ENCODE measurements at regions not wholly inside any gene's neighbourhood (a gene's known extent, or its start where the extent isn't known, plus 50 kb on each side); places are given as distances from the start of the nearest gene placed in this dataset.
"Not testable (repeated sequence)": the region's sequence is repeated elsewhere in the genome, so short reads cannot be mapped to it uniquely, and the experiment has no call there.

DNA sequence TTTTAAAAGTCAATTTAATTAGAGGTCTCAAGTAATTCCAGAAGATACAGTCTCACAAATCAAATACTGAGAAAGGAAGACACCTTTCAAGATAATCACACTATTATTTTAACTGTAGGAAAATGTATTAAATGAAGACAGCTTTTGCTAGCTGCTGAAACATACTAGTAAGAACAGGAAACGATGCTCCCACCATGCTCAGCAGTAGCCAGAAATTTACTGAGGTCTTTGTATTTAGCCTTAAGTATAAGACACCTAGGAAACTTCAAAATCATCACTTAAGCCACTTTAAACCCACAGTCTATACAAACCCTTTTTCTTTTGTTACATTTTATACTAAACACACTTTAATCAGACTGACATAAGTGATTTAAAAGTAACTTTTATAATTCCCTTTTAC, 72.7 kb upstream of the NPIPB12 start:
- not testable (repeated sequence) for ATAC-seq (ENCODE audit: low FRiP score); DNase-seq (ENCODE audit: low spot score)

- not testable (repeated sequence) for DNase-seq (ENCODE audit: low spot score); ATAC-seq (ENCODE audit: low FRiP score)
These were observed 75.6 kb upstream of the NPIPB12 start for GRCh38 chr16:29581764-29582163.

GRCh38 chr16:29591919-29592318, 71.1 kb upstream of the SPN start:
- not testable (repeated sequence) for ATAC-seq (ENCODE audit: low FRiP score); DNase-seq (ENCODE audit: low spot score)

DNA sequence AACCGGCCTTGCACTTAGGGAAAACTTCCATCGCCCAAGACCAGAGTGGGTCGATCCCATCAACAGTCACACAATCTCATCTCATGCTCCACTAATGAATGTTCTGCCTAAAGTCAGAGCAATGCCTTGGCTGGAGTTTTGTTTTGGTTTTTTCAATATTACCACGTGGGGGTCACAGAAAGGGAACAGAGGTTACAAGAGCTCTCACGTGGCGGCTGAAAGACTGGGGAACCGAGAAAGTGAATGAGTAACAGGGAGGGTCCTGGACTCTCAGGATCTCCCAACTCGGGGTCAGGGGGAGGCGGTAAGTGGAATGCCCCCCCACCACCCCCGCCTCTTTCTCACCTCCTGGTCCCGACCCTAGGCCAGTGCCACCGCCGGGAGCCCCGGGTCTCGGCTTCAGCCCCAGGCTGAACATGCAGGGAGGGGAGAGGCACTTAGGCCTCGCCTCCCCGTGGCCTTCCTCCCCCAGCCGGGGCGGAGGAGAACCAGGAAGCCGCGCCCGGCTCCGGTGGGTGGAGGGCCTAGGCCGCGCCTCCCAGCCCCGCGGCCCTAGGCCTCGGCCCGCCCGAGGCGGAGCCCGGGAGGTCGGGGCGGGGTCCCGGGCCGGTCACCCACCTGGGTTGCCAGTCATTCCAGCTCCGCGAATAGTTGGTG, 68.7 kb upstream of the SPN start:
- peak; percentile 80 for ATAC-seq (ENCODE audit: low FRiP score)
- DNase-seq (ENCODE audit: low spot score) = not testable (repeated sequence)

DNA sequence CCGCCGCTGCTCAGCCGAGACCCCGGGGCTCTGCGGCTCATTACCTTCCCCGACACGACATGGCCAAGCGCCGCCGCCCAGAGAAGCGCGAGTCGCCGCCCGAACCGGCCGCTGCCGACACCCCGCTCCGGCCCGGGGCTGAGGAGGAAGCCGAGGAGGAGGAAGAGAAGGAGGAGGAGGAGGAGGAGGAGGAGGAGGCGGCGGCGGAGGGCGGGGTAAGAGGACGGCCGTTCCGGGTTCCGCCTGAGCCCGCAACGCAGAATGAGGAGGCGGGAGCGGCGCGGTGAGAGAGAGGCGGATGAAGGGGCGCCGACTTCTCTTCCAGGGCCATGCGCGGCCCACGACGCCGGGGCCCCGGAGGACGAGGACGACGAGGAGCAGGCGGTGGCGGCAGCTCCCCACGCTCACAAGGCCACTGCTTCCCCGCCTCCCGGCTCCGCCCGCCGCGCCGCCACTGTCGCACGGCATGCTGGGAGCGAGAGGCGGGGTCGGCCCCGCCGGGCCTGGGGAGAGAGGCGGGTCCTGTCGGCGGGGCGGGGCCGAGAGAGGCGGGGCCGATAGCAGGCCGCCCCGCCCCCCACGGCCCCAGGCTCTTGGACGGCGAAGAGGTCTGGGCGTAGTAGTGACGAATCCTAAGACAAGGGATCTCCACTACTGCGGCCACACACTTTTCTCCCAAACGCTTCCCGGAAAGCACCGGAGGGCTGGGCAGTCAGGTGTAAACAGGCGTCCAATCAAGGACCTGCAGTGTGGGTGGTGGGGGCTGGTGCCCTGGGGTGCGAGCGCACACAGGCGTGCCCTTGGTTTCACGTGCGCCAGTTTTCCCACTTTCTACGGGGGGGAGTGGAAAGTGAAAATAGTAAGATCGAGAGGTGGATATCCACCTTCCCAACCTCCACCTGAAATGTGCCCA, 67.9 kb upstream of the SPN start:
- ATAC-seq (ENCODE audit: low FRiP score) (peak; percentile 97), DNase-seq (ENCODE audit: low spot score) (peak; percentile 82)

DNA sequence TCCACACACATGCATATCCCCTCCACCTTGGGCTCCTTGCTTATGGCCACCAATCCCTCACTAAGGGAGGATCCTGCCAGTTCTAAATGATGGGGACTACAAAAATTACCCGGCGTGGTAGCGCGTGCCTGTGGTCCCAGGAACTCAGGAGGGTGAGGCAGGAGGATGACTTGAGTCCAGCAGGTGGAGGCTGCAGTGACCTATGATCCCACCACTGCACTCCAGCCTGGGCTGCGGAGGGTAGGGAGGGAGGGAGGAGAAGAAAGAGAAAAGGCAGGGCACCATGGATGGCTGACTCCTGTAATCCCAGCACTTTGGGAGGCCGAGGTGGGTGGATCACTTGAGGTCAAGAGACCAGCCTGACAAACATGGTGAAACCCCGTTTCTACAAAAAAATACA, 66.0 kb upstream of the SPN start:
- not testable (repeated sequence) for ATAC-seq (ENCODE audit: low FRiP score); DNase-seq (ENCODE audit: low spot score)

DNA sequence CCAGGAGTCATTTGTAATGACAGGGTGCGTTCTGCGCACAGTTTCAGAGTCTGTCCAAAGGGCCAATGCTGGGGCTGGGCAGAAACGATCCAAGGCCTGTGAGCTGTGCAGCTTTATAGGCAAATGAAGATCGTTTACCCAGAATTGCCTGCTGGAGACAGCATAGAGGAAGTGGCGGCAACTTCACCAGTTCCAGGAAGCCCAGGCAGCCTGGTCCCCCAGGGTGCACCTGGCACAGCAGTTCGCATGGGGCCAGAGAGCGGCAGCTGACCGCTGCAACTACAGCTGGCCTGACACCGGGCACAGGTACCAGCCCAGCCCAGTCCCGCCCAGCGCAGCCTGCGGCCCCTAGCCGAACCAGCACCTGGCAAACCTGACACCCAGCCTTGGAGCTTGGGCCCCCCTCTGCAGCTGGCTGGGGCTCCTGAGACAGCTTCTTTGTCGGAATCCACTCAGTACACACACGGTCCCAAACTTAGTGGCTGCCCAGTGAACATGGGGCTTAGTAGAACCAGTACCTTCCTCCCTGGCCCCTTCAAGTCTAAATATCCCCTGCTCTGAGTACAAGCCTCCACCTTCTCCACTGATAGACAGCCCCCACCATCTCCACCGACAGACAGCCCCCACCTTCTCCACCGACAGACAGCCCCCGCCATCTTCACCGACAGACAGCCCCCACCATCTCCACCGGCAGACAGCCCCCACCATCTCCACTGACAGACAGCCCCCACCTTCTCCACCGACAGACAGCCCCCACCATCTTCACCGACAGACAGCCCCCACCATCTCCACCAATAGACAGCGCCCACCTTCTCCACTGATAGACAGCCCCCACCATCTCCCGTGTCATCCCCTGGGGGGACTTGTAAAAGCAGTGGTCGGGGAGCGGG, 62.7 kb upstream of the SPN start:
- DNase-seq (ENCODE audit: low spot score); ATAC-seq (ENCODE audit: low FRiP score): not testable (repeated sequence)

DNA sequence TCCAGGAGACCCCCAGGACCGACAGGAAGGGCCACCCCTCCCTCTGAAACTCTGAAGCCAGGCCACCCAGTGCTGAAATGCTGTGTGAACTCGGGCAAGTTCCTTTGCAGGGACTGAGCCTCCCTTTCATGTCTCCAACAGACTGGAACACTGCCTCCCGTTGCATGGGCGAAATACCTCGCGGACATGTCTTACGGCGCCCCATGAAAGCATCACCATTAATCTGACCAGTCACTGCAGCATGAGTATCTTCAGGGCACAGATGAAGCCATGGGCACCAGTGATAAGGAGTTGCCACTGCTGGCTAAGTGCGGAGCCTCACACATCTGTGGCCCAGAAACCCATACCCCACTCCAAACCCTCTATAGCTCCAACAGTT, 60.8 kb upstream of the SPN start:
- not testable (repeated sequence) for DNase-seq (ENCODE audit: low spot score); ATAC-seq (ENCODE audit: low FRiP score)

GRCh38 chr16:29602683-29603088, 60.4 kb upstream of the SPN start:
- not testable (repeated sequence) for DNase-seq (ENCODE audit: low spot score); ATAC-seq (ENCODE audit: low FRiP score)

- DNase-seq (ENCODE audit: low spot score); ATAC-seq (ENCODE audit: low FRiP score): not testable (repeated sequence)
These were observed 58.2 kb upstream of the SPN start for GRCh38 chr16:29604631-29605549.

GRCh38 chr16:29605593-29606205, 57.3 kb upstream of the SPN start:
- not testable (repeated sequence) for ATAC-seq (ENCODE audit: low FRiP score); DNase-seq (ENCODE audit: low spot score)

DNA sequence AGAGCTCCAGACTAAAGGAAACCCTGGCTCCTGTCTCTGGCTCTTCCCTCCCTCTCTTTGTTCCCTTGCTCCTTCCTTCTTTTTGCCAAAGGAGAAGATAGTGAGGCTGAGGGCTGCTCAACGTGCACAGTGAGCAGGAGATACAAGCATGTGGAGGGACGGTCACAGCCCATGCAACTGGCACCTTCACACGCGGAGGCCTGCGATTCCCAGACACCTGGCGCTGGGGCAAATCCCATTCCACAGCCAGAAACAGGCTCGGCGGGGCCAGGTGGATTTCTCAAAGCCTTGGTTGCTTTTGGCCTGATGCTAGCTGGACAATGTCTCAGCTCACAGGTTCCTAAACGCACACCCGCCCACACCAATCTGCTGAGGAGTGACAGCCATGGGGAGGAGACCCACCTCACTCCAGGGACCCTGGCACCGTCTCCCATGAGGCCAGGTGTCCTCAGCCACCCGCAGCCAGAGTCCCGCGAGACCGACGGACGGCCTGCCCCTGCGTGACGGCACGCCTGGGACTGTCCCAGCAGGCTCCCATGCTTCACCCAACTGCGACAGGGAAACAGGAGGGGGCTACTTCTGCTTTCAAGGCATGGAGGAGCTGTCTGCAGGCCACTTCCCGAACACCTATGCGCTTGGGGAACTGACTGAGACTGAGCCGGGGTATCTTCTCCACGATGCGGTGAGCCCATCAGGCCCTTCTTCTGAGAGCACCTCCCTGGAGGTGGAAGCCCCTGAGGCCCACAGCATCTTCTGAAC, 56.2 kb upstream of the SPN start:
- ATAC-seq (ENCODE audit: low FRiP score); DNase-seq (ENCODE audit: low spot score): not testable (repeated sequence)

DNA sequence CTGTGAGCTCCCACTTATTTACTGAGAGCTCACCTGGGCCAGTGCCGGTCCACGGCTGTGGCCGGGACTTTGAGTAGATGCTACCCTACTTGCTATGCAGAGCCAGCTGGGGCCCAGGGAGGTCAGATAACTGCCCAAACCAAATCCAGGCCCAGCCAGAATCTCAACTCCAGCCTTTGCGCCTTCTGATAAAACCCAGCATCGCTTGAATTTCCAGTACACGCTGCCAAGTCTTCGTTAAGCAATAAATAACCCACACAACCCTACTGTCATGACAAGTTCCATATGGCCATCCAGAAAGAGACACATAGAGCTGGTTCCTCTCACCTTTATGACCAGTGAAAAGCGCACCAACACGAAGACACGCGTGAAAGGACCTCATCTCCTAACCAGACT, 55.6 kb upstream of the SPN start:
- ATAC-seq (ENCODE audit: low FRiP score); DNase-seq (ENCODE audit: low spot score): not testable (repeated sequence)

DNA sequence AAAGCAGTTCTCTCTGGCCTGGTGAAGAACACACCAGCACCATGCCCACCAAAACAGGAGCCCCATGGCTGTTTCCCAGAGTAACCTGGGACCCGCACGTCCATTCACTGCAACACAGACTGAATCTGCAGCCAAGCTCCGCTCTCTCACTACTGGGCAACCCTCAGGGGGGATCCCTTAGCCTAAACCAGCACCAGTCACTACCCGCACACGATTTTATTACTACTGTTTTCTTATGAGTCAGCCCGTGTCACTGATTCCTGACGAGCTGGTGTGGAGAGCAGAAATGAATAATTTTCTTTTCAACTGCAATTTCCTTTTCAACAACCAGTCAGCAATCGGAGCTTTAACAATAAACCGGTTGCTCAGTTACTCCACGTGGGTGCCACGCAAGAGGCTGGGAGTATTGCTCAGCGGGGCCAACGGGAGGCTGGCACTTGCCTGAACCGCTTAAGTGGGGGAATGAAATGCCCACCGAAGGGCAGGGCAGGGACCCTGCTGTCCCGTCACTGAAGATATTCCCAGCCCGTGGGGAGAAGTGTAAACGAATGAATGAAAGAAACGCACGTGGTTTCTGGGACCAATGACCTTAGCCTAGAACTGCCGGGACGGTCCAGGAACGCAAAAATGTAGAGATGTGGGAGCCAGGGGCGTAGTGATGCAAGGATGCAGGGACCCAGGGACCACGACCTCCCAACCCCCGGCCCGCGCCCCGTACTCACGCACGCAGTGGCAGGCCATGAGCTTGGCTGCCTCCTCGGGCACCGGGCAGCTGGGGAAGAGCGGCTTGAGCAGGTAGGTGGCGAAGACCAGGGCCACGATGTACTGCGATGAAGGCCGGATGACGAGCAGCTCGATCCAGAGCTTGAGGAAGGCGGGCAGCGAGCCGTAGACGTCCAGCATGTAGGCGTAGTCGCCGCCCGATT, 50.4 kb upstream of the SPN start:
- not testable (repeated sequence) for DNase-seq (ENCODE audit: low spot score)
- ATAC-seq (ENCODE audit: low FRiP score) = peak; percentile 69

Data from omental fat pad (tissue), 1 donor.